Sigmoid colon (tissue), 6 donors: ENCODE measurements at regions not wholly inside any gene's neighbourhood (a gene's known extent, or its start where the extent isn't known, plus 50 kb on each side); places are given as distances from the start of the nearest gene placed in this dataset.

ENCODE experiments used
- DNase-seq: peaks from one replicate; pipeline ENCODE4 v3.0.0-alpha.2; 2019
- H3K27ac ChIP-seq, 4 donors: fragments of 200-600 bp; sonication (generic); one replicate each; pipeline ENCODE4 v1.5.1; 2016 to 2019; ENCODE audit warnings: mild to moderate bottlenecking in 1 of 4
- H3K27me3 ChIP-seq, 3 donors: fragments of 200-600 bp; sonication (generic); one replicate each; pipeline ENCODE4 v1.5.1; 2019; ENCODE audit warnings: mild to moderate bottlenecking in 1 of 3
- H3K36me3 ChIP-seq, 4 donors: fragments of 200-600 bp; sonication (generic); one replicate each; pipeline ENCODE4 v1.5.1; 2016 to 2019
- H3K4me1 ChIP-seq, 4 donors: fragments of 200-600 bp; sonication (generic); one replicate each; pipeline ENCODE4 v1.5.1; 2017 to 2019
- H3K4me3 ChIP-seq, 4 donors: fragments of 200-600 bp; sonication (generic); one replicate each; pipeline ENCODE4 v1.5.1; 2017 to 2019; ENCODE audit warnings: mild to moderate bottlenecking in 2 of 4, moderate library complexity in 1 of 4
- H3K9me3 ChIP-seq, 4 donors: fragments of 200-600 bp in 3 of 4; sonication (generic) in 3 of 4; one replicate each; pipeline versions ENCODE4 v1.5.1 to v1.6.1; 2013 to 2019
- EP300 ChIP-seq, 4 donors: sonication (generic); formaldehyde crosslinking; IDR thresholded peaks; one replicate each; pipeline ENCODE4 v1.6.1; 2017; ENCODE audit warnings: antibody characterized with exemption in 4 of 4
- POLR2A ChIP-seq, 2 donors: fragments of 450-650 bp; IDR thresholded peaks; one replicate each; pipeline ENCODE4 v1.6.1; 2016; ENCODE audit warnings: antibody characterized with exemption in 2 of 2, mild to moderate bottlenecking in 2 of 2, moderate library complexity in 2 of 2
- POLR2AphosphoS5 ChIP-seq, 4 donors: sonication (generic); formaldehyde crosslinking; IDR thresholded peaks; one replicate each; pipeline ENCODE4 v1.6.1; 2017; ENCODE audit warnings: antibody characterized with exemption in 4 of 4
- WGBS, 2 donors: extraction: QIAGEN DNeasy Blood & Tissue Kit; methylation state at CpG; one replicate each; pipeline ENCODE4 v1.1.7; 2013; 5-methylcytosine and 5-hydroxymethylcytosine counted together
- intact Hi-C: fragments of 100-400 bp; cut with DNase I; formaldehyde crosslinking; loops from one replicate; pipeline ENCODE4 v1.15.1; 2023
- TF ChIP-seq, protein P1 (sequence below), 4 experiments: fragments of 450-650 bp in 3 of 4; fragments of 200-600 bp in 1 of 4; IDR thresholded peaks; one replicate each; pipeline ENCODE4 v1.5.1; 2016 to 2019; ENCODE audit warnings: antibody characterized with exemption in 4 of 4, mild to moderate bottlenecking in 3 of 4, moderate library complexity in 2 of 4
- donor health status: healthy with polysubstance abuse.
- donor health status: healthy.

DNA sequence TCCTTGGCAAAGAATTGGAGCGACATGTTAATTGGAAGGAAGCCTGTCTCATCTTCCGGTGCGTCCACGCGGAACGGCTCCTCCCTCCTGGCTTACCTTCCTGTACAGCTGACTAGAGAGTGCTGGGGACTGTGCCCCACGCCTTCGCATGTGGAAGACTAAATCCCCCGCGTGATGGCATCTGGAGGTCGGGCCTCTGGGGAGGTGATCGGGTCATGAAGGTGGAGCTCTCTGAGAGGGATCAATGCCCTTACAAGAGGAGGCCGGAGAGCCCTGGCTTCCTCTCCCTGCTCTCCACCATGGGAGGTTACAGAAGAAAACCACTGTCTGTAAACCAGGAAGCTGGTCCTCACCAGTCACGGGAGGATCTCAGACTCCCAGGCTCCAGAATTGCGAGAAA, 104.1 kb upstream of the OTOS start:
- DNase-seq = peak; percentile 50
- intact Hi-C loops = no loop called here
- H3K4me3 ChIP-seq = no peak overlapping the region
- no peaks in the 10 kb centered on the region for H3K9me3 ChIP-seq
- no peaks in the 10 kb centered on the region for H3K36me3 ChIP-seq
- H3K27me3 ChIP-seq = no peaks in the 10 kb centered on the region
- TF ChIP-seq POLR2A (IDR thresholded peaks at IDR 0.05) (no peak), EP300 (IDR thresholded peaks at IDR 0.05) (no peak), POLR2AphosphoS5 (IDR thresholded peaks at IDR 0.05) (no peak)
- TF ChIP-seq, protein P1, sequence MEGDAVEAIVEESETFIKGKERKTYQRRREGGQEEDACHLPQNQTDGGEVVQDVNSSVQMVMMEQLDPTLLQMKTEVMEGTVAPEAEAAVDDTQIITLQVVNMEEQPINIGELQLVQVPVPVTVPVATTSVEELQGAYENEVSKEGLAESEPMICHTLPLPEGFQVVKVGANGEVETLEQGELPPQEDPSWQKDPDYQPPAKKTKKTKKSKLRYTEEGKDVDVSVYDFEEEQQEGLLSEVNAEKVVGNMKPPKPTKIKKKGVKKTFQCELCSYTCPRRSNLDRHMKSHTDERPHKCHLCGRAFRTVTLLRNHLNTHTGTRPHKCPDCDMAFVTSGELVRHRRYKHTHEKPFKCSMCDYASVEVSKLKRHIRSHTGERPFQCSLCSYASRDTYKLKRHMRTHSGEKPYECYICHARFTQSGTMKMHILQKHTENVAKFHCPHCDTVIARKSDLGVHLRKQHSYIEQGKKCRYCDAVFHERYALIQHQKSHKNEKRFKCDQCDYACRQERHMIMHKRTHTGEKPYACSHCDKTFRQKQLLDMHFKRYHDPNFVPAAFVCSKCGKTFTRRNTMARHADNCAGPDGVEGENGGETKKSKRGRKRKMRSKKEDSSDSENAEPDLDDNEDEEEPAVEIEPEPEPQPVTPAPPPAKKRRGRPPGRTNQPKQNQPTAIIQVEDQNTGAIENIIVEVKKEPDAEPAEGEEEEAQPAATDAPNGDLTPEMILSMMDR (IDR thresholded peaks at IDR 0.05) = no peak
- no peak overlapping the region for H3K27ac ChIP-seq
- no peaks in the 10 kb centered on the region for H3K4me1 ChIP-seq
- 78 to 80% methylated on average over 15 of the region's 15 CpGs for WGBS, 2 donors

DNA sequence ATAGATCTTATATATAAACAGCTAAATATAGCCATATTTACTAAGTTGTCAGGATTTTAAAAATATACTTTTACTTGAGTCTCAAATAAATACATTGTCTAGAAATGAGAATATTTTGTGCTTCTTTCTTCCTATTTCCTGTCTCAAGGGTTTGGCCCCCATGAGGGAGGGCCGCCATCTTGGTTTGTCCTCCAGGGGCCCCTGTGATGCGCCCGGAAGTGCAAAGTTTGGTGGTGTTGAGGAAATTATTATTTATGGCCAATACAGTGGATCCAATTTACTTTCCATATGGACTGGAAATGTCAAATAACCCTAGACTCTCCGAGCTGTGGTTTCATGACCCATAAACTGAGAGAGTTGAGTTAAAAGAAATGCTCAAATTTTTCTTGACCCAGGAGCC, 104.7 kb upstream of the OTOS start:
- intact Hi-C loops = no loop called here
- Histone ChIP-seq H3K27me3 (no peaks in the 10 kb centered on the region), H3K4me3 (no peak overlapping the region), H3K27ac (no peak overlapping the region), H3K36me3 (no peaks in the 10 kb centered on the region), H3K4me1 (peaks cover 0 to 4% (median 1%) of the 10 kb centered on the region in 4 donors), H3K9me3 (no peaks in the 10 kb centered on the region)
- whole genome bisulfite sequencing, 2 donors = 90 to 91% methylated on average over 4 of the region's 4 CpGs
- peak; percentile 42 for DNase-seq
- TF ChIP-seq, protein P1 (IDR thresholded peaks at IDR 0.05) = no peak
- TF ChIP-seq EP300 (IDR thresholded peaks at IDR 0.05) (no peak), POLR2A (IDR thresholded peaks at IDR 0.05) (no peak), POLR2AphosphoS5 (IDR thresholded peaks at IDR 0.05) (no peak)

DNA sequence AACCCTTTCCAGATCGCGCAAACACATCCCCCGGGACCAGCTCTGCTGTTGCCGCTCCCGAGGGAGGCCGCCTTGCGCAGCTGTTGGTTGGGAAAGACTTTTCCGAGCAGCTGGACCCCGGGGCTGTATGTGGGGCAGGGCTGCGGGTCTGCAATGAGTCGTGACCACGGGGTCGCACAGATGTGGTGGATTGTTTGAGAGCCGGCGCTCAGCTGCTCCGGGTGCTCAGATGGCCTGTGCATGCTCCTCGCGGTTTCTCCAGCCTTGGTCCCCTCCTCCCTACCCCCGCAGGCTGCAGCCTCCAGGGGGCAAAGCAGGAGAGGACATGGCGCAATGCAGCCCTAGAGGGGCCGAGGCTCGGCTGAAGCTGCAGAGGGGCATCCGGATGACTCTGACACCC, 105.2 kb upstream of the OTOS start:
- Histone ChIP-seq H3K27me3 (no peaks in the 10 kb centered on the region), H3K4me3 (no peak overlapping the region), H3K9me3 (no peaks in the 10 kb centered on the region), H3K36me3 (no peaks in the 10 kb centered on the region), H3K4me1 (peaks cover 0 to 10% (median 6%) of the 10 kb centered on the region in 4 donors), H3K27ac (no peak overlapping the region)
- peak; percentile 69 for DNase-seq
- TF ChIP-seq POLR2A (IDR thresholded peaks at IDR 0.05) (no peak), EP300 (IDR thresholded peaks at IDR 0.05) (peak in 1 of 4 donors; percentile 32), POLR2AphosphoS5 (IDR thresholded peaks at IDR 0.05) (peak in 1 of 4 donors; percentile 12)
- TF ChIP-seq, protein P1 (IDR thresholded peaks at IDR 0.05) = no peak
- WGBS, 2 donors = 84 to 88% methylated on average over 23 of the region's 23 CpGs
- intact Hi-C loops = no loop called here

DNA sequence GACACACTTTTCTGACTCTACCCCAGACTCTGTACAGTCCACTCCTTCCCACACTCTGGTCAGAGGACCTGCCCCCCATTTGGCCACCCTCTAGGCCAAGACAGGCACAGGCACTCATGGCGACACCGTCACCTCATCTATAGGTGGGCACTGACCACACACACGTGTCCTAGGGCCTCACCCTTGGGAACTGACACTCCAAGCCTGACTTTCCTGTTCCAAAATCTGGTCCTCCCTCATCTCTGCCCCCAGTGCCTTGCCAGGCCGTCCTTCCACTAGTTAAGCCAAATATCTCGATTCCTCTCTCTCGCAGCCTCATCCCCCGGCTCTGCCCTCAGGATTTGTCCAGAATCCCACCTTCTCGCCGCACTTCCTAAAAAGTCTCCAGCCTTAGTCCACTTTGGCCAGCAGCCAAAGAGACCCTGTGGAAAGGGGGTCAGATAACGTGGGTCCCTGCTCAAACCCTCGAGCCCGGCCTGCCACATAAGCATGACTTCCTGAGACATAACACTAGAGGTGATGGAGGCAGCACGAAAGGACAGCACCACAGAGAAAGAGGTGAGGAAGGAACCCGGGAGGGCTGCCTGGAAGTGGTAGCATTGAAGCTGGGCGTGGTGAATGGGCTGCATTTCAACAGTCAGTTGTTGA, 105.8 kb upstream of the OTOS start:
- Histone ChIP-seq H3K4me3 (no peak overlapping the region), H3K9me3 (no peaks in the 10 kb centered on the region), H3K4me1 (peaks cover 0 to 16% (median 12%) of the 10 kb centered on the region in 4 donors), H3K27ac (peak overlapping the region in 1 of 4 donors; percentile 20), H3K27me3 (no peaks in the 10 kb centered on the region), H3K36me3 (no peaks in the 10 kb centered on the region)
- no peak for TF ChIP-seq POLR2AphosphoS5 (IDR thresholded peaks at IDR 0.05)
- TF ChIP-seq, protein P1 (IDR thresholded peaks at IDR 0.05) = no peak
- no peak for TF ChIP-seq POLR2A (IDR thresholded peaks at IDR 0.05)
- TF ChIP-seq EP300 (IDR thresholded peaks at IDR 0.05) = no peak
- intact Hi-C loops = no loop called here
- peak; percentile 49 for DNase-seq
- 89 to 91% methylated on average over 15 of the region's 15 CpGs for WGBS, 2 donors
